ENCODE measurements at regions not wholly inside any gene's neighbourhood (a gene's known extent, or its start where the extent isn't known, plus 50 kb on each side); places are given as distances from the start of the nearest gene placed in this dataset.

GRCh38 chrX:147565237-147565636 is 346.5 kb upstream of the FMR1 start:
- no peak overlapping the region for H3K4me3 ChIP-seq (ENCODE audit: low read depth, low read length)
- no peak for DNase-seq (ENCODE audit: low read depth)
- no peak for TF ChIP-seq MAX (IDR thresholded peaks at IDR 0.05; ENCODE audit: low read depth, low read length)
- no peak for TF ChIP-seq POLR2A (IDR thresholded peaks at IDR 0.05; ENCODE audit: extremely low read depth, insufficient read length)
- TF ChIP-seq CTCF (IDR thresholded peaks at IDR 0.05; ENCODE audit: low read depth, low read length) = no peak
- TF ChIP-seq MYC (IDR thresholded peaks at IDR 0.05; ENCODE audit: low read depth, low read length) = no peak

- peak; percentile 1 for DNase-seq (ENCODE audit: low read depth)
- H3K4me3 ChIP-seq (ENCODE audit: low read depth, low read length) = no peak overlapping the region
- TF ChIP-seq POLR2A (IDR thresholded peaks at IDR 0.05; ENCODE audit: extremely low read depth, insufficient read length) = no peak
- TF ChIP-seq MYC (IDR thresholded peaks at IDR 0.05; ENCODE audit: low read depth, low read length) = no peak
- no peak for TF ChIP-seq CTCF (IDR thresholded peaks at IDR 0.05; ENCODE audit: low read depth, low read length)
- TF ChIP-seq MAX (IDR thresholded peaks at IDR 0.05; ENCODE audit: low read depth, low read length) = no peak
These were observed 341.2 kb upstream of the FMR1 start for GRCh38 chrX:147570483-147570882.

GRCh38 chrX:147573266-147573665 is 338.5 kb upstream of the FMR1 start:
- TF ChIP-seq MYC (IDR thresholded peaks at IDR 0.05; ENCODE audit: low read depth, low read length) (no peak), POLR2A (IDR thresholded peaks at IDR 0.05; ENCODE audit: extremely low read depth, insufficient read length) (no peak), CTCF (IDR thresholded peaks at IDR 0.05; ENCODE audit: low read depth, low read length) (no peak), MAX (IDR thresholded peaks at IDR 0.05; ENCODE audit: low read depth, low read length) (no peak)
- H3K4me3 ChIP-seq (ENCODE audit: low read depth, low read length) = no peak overlapping the region
- DNase-seq (ENCODE audit: low read depth) = no peak

GRCh38 chrX:147602176-147602696 is 309.5 kb upstream of the FMR1 start:
- TF ChIP-seq POLR2A (IDR thresholded peaks at IDR 0.05; ENCODE audit: extremely low read depth, insufficient read length) (no peak), CTCF (IDR thresholded peaks at IDR 0.05; ENCODE audit: low read depth, low read length) (no peak), MAX (IDR thresholded peaks at IDR 0.05; ENCODE audit: low read depth, low read length) (no peak), MYC (IDR thresholded peaks at IDR 0.05; ENCODE audit: low read depth, low read length) (no peak)
- peak; percentile 14 for DNase-seq (ENCODE audit: low read depth)
- no peak overlapping the region for H3K4me3 ChIP-seq (ENCODE audit: low read depth, low read length)

- DNase-seq (ENCODE audit: low read depth) = no peak
- no peak overlapping the region for H3K4me3 ChIP-seq (ENCODE audit: low read depth, low read length)
- no peak for TF ChIP-seq MYC (IDR thresholded peaks at IDR 0.05; ENCODE audit: low read depth, low read length)
- no peak for TF ChIP-seq MAX (IDR thresholded peaks at IDR 0.05; ENCODE audit: low read depth, low read length)
- TF ChIP-seq POLR2A (IDR thresholded peaks at IDR 0.05; ENCODE audit: extremely low read depth, insufficient read length) = no peak
- TF ChIP-seq CTCF (IDR thresholded peaks at IDR 0.05; ENCODE audit: low read depth, low read length) = no peak
These were observed 285.1 kb upstream of the FMR1 start for GRCh38 chrX:147626605-147627004.

Measured in NB4 (cell line).